ENCODE measurements at regions not wholly inside any gene's neighbourhood (a gene's known extent, or its start where the extent isn't known, plus 50 kb on each side); places are given as distances from the start of the nearest gene placed in this dataset.
"Not testable (repeated sequence)": the region's sequence is repeated elsewhere in the genome, so short reads cannot be mapped to it uniquely, and the experiment has no call there.

GRCh38 chr18:71329114-71329513 lies 1040.3 kb downstream of the SOCS6 start:
- DNase-seq, result no peak

- DNase-seq, result no peak
Observed at GRCh38 chr18:71327850-71328249, 1039.0 kb downstream of the SOCS6 start.

- DNase-seq, result no peak
Observed at GRCh38 chr18:71327441-71327840, 1038.6 kb downstream of the SOCS6 start.

GRCh38 chr18:71326826-71327225 lies 1038.0 kb downstream of the SOCS6 start:
- DNase-seq, result no peak

- DNase-seq, result no peak
Observed at GRCh38 chr18:71324356-71324755, 1035.5 kb downstream of the SOCS6 start.

GRCh38 chr18:71322201-71322600 lies 1033.4 kb downstream of the SOCS6 start:
- DNase-seq, result no peak

GRCh38 chr18:71321319-71321718 lies 1032.5 kb downstream of the SOCS6 start:
- DNase-seq, result no peak

GRCh38 chr18:71304856-71305255 lies 1016.0 kb downstream of the SOCS6 start:
- DNase-seq, result no peak

GRCh38 chr18:71303743-71304142 lies 1014.9 kb downstream of the SOCS6 start:
- not testable (repeated sequence) for DNase-seq

- no peak for DNase-seq
Observed at GRCh38 chr18:71301596-71301995, 1012.8 kb downstream of the SOCS6 start.

GRCh38 chr18:71294201-71294600 lies 1005.4 kb downstream of the SOCS6 start:
- not testable (repeated sequence) for DNase-seq

- no peak for DNase-seq
Observed at GRCh38 chr18:71293322-71293721, 1004.5 kb downstream of the SOCS6 start.

GRCh38 chr18:71287268-71287667 lies 998.4 kb downstream of the SOCS6 start:
- no peak for DNase-seq

- DNase-seq, result no peak
Observed at GRCh38 chr18:71252351-71252865, 963.6 kb downstream of the SOCS6 start.

GRCh38 chr18:71250191-71250590 lies 961.3 kb downstream of the SOCS6 start:
- DNase-seq, result no peak

- DNase-seq, result no peak
Observed at GRCh38 chr18:71249791-71250190, 960.9 kb downstream of the SOCS6 start.

- DNase-seq, result no peak
Observed at GRCh38 chr18:71242981-71243380, 954.1 kb downstream of the SOCS6 start.

GRCh38 chr18:71238974-71239624 lies 950.3 kb downstream of the SOCS6 start:
- no peak for DNase-seq

- no peak for DNase-seq
Observed at GRCh38 chr18:71237641-71238040, 948.8 kb downstream of the SOCS6 start.

GRCh38 chr18:71233177-71233576 lies 944.3 kb downstream of the SOCS6 start:
- no peak for DNase-seq

GRCh38 chr18:71223486-71223885 lies 934.6 kb downstream of the SOCS6 start:
- no peak for DNase-seq

- no peak for DNase-seq
Observed at GRCh38 chr18:71221405-71221804, 932.6 kb downstream of the SOCS6 start.

GRCh38 chr18:71212739-71213138 lies 923.9 kb downstream of the SOCS6 start:
- not testable (repeated sequence) for DNase-seq

- DNase-seq, result no peak
Observed at GRCh38 chr18:71212222-71212621, 923.4 kb downstream of the SOCS6 start.

GRCh38 chr18:71209944-71210343 lies 921.1 kb downstream of the SOCS6 start:
- DNase-seq, result no peak
